ENCODE measurements at regions not wholly inside any gene's neighbourhood (a gene's known extent, or its start where the extent isn't known, plus 50 kb on each side); places are given as distances from the start of the nearest gene placed in this dataset.
"Not testable (repeated sequence)": the region's sequence is repeated elsewhere in the genome, so short reads cannot be mapped to it uniquely, and the experiment has no call there.

GRCh38 chr10:53521046-53521445 lies 748.5 kb upstream of the MBL2 start:
- DNase-seq: no peak

DNA sequence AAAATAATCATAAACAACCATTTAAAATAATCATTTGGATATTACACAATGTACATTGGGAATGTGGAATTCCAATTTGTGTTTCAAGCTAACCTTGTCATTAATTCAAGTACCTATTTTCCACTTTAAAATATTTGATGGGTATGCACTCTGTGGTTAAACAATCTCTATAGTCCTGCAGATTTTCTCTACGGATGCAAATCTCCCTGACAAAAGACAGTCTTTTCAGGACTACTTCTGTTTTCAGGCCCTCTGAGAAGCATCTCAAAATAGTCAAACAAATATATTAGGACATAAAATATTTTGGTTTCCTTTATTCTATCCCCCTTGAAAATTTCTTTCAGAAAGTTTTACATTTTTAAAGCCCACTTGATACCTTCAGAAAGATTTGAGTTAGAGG lies 735.6 kb upstream of the MBL2 start:
- DNase-seq: no peak

DNA sequence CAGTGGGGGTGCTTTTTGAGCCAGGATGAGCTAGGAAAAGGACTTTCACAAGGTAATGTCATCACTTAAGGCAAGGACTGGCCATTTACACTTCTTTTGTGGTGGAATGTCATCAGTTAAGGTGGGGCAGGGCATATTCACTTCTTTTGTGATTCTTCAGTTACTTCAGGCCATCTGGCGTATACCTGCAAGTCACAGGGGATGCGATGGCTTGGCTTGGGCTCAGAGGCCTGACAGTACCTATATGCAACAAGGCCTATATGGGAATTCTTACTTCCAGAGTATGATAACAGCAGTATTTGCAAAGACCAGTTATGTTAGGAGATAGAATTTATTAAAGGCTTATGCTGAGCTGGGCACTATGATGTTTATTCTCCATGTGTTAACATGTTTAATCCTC lies 731.9 kb upstream of the MBL2 start:
- not testable (repeated sequence) for DNase-seq

DNA sequence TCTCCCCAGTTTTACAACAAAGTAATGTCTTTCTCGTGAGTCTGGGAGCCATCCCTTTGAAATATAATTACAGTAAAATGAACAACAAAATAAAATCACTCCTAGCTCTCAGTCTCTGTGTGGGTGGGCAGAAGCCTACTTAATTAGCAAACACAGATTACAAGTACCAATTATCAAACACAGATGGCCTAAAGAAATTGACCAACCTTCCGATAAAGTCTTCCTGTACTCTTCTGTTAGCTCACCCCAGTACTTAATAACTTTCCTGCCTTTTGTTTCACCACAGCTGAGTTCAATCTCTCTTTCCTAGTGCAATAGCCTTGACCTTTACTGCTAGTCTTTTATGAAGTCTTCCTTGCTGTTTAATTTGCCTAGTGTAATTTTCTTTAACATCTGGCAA lies 719.2 kb upstream of the MBL2 start:
- no peak for DNase-seq

DNA sequence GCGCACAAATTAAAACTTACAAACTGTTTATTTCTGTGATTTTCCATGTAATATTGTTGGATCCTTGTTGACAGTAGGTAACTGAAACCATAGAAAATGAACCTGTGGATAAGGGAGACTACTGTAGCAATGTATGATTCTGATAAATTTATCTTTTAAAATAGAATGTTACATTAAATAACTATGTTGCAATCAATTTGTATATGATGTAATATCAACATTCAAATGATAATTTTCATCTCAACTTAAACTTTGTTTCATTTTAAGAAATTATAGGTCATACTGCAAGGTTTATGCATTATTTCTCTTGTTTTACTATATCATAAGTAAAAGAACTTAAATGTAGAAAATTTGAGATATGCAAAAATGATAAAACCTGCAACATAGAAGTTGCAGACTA lies 718.0 kb upstream of the MBL2 start:
- no peak for DNase-seq

DNA sequence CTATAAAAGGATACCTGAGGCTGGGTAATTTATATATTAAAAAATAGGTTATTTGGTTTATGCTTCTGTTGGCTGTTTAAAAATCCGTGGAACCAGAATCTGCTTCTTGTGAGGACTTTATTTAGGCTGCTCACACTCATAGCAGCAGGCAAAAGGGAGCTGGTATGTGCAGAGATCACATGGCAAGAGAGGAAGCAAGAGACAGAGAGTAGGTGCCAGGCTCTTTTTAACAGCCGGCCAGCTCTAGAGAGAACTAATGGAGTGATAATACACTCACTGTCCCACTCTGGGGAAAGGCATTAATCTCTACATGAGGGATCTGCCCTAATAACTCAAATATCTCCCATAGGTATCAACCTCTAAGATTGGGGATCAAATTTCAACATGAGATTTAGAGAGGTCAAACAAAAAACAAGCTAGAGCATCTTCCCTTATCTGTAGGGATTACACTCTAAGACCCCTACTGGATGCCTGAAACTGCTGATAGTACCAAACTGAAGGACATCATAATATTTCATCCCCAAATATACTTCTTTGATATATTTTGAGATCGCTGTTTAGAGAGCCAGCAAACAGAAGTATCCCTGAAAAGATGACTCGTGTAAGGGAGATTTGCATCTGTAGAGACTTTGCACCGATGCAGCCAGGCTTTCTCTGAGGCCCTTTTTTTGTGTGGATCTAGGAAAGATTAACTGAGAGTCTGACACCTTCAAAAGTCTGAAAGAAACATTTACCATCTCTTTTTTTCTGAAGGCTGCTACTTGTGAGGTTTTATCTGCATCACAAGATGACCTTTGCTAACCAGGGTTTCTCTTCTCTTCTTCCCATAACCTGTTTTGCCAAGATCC lies 717.0 kb upstream of the MBL2 start:
- DNase-seq: no peak

DNA sequence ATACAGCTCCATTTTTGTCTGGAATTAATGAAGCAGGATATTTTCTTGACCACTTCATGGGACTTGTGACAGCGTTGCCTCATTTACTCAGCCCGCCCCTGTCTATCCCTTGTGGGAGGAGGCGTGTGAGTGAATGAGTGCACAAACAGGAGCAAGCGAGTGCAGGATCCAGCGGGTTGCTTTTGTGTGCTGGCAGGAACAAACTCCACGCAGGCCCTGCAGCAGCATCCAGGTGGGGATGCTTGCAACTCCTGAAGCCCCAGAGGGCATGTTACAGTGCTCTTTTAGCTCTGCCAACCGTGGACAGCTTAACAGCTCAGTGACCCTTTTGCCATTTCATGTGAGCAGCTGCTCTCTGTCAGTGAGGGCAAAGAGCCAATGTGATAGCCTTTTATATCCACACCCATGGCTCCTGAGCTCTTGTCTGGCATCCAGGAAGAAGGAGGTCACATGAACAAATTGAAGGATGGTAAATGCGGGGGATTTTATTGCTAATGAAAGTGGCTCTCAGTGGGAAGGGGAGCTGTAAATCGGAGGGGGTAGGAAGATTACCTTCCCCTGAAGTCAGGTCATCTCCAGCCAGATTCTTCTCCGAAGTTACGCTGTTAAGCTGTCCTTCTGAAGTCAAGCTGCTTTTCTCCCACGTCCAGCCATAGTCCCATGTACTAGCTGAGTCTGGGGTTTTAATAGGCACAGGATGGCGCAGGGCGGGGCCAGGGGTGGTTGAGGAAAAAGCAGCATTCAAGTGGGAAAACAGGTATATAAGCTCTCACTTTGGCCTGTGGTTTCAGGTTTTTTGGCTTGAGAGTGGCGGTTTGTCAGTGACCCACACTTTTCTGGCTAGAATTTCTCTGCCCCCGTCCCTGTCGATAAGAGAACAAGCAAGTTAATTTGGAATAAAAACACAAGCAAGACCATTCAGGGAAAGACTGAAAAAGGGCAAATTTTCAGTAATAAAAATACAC lies 714.7 kb upstream of the MBL2 start:
- DNase-seq: no peak

- not testable (repeated sequence) for DNase-seq
These were observed 712.8 kb upstream of the MBL2 start for GRCh38 chr10:53485422-53485821.

DNA sequence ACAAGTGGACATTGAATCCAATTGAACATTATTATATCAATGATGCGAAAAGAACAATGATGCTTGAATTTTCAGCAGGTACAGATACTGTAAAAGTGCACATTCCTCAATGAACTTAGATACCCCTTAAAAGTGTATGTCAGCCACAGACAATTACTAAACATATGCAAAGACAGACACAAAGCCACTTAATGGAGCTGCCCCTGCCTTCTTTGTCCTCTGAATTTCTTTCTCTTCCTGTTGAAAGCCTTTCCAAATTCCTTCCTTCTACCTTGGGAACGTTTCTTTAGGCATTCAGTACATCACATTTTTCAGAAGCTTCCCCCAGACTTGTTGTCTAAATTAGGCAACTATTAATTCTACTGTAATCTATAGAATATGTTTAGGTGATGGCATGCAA lies 706.8 kb upstream of the MBL2 start:
- no peak for DNase-seq

GRCh38 chr10:53477313-53477675 lies 704.7 kb upstream of the MBL2 start:
- DNase-seq: no peak

- no peak for DNase-seq
These were observed 704.2 kb upstream of the MBL2 start for GRCh38 chr10:53476650-53477312.

GRCh38 chr10:53469383-53469782 lies 696.8 kb upstream of the MBL2 start:
- DNase-seq: no peak

DNA sequence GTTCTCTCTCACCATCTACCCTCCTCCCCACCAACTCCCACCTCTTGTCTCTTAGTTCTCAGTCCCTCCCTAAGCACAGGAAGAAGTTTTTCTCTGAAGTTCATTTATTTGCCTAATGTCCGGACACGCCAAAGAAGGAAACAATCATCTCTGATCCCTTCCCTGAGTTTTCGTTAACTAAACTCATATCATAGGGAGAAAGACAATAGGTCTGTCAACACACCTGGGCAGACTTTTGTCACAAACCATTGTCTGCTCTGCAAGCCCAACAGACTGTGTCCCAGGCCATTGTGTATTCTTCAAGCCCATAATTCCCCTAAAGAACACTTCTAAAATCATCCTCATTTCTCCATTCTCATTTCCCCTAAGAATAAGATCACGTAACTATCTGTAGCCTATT lies 691.0 kb upstream of the MBL2 start:
- DNase-seq: no peak

- no peak for DNase-seq
These were observed 685.4 kb upstream of the MBL2 start for GRCh38 chr10:53458007-53458406.

GRCh38 chr10:53453196-53453595 lies 680.6 kb upstream of the MBL2 start:
- no peak for DNase-seq

DNA sequence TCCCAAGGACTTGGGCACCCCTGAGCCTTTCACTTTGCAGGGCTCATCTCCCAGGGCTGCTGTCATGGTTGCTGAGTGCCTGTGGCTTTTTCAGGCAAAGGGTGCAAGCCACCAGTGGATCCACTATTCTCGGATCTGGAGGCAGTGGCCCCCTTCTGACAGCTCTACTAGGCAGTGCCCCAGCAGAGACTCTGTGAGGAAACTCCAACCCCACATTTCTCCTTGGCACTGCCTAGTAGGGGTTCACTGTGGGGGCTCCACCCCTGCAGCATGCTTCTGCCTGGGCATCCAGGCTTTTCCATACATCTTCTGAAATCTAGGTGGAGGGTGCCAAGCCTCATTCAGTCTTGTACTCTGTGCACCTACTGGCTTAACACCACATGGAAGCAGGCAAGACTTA lies 675.0 kb upstream of the MBL2 start:
- DNase-seq: no peak

GRCh38 chr10:53441843-53442242 lies 669.3 kb upstream of the MBL2 start:
- no peak for DNase-seq

- DNase-seq: no peak
These were observed 668.0 kb upstream of the MBL2 start for GRCh38 chr10:53440601-53441000.

DNA sequence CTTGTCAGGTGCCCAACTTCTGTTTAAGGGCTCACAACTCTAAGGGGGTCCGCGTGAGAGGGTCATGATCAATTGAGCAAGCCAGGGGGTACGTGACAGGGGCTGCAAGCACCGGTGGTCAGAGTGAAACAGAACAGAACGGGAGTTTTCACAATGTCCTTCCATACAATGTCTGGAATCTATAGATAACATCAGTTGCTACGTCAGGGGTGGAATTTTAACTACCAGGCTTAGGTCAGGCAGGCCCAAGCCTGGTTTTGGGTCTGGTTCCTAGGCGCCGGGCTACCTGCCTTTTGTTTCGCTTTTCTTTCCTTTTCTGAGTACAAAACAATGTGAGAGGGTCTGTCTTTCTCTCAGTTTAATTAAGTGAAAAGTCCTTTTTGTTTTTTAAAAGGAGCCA lies 666.5 kb upstream of the MBL2 start:
- not testable (repeated sequence) for DNase-seq

DNA sequence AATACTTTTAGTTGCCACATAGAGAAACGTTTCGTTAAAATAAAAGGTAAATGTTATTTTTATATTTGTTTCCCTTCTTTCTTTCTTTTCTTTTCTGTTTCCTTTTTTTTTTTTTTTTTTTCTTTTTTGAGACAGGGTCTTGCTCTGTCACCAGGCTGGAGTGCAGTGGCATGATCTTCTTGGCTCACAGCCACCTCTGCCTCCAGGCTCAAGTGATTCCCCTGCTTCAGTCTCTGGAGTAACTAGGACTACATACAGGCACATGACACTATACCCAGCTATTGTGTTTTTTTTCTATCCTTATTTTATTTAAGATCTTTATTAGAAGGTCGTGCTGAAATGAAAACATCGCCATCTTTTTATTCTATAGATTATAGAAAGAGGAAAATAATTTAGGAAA lies 661.8 kb upstream of the MBL2 start:
- no peak for DNase-seq

GRCh38 chr10:53432035-53432434 lies 659.5 kb upstream of the MBL2 start:
- DNase-seq: no peak

GRCh38 chr10:53430974-53431373 lies 658.4 kb upstream of the MBL2 start:
- no peak for DNase-seq

DNA sequence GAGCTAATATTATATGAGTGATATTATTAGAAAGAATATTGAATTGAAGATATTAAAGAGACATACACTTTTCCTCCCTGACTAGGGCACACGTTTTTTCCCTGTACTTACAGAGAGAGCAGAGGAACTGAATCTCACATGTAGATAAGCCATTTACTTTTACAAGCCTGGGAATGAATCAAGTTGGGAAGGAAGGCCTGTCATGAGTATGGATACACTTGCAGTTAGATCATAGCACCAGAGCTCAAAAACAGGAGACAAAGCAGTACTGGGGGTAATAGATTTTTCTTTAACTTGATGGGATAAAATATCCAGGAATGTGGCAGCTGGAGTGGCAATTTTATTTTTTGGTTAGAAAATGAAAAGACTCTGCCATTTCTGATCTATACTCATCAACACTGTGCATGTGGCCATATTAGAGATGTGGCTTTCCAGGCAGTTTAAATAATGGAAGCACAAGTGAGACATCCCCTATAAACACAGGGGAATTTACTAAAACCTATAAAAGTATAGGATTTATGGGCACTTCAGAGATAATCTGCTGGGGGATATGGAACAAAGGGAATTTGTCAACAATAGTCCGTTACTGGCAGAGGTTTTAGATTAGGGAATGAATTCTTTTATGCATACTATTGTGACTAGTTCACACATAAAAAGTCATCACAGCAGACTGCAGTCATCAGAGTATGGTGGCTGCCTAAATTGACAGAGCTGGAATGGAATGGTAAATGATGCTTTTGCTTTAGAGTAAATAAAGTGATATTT lies 657.7 kb upstream of the MBL2 start:
- DNase-seq: no peak
